ENCODE measurements at regions not wholly inside any gene's neighbourhood (a gene's known extent, or its start where the extent isn't known, plus 50 kb on each side); places are given as distances from the start of the nearest gene placed in this dataset.

DNA sequence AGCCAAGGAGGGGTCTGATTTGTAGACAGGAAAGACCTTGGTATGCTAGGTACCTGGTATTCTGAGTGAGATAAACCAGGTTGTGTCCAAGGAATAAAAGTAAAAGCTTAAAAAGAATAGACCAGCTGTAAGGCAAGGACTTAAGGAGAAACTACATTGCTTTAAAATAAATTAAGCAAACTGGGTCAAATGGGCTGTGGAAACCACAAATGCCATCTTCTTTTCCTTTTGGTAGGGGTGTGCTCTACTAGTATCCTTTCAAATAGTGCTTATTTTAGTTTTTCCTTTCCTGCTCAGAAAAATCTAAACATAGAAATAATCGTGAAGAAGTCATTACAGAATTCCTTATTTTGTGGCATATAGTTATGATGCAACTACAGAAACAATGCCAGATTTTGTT is 138.6 kb upstream of the KLF12 start:
- TF ChIP-seq POLR2AphosphoS5 (IDR thresholded peaks at IDR 0.05; ENCODE audit: low read depth, low read length) (no peak), POLR2A (IDR thresholded peaks at IDR 0.05; ENCODE audit: low read depth, low read length) (no peak), TAF1 (IDR thresholded peaks at IDR 0.05; ENCODE audit: borderline replicate concordance, low read depth, low read length) (no peak)

Measured in GM12892 (cell line).